GM12892 (cell line): ENCODE measurements at regions not wholly inside any gene's neighbourhood (a gene's known extent, or its start where the extent isn't known, plus 50 kb on each side); places are given as distances from the start of the nearest gene placed in this dataset.

ENCODE experiments used
- POLR2A ChIP-seq: IDR thresholded peaks from 2 replicates; pipeline ENCODE4 v1.6.1; 2011; ENCODE audit warnings: low read depth, low read length, control low read depth
- POLR2AphosphoS5 ChIP-seq: IDR thresholded peaks from 2 replicates; pipeline ENCODE4 v1.6.1; 2011; ENCODE audit warnings: low read depth, low read length, control low read depth
- TAF1 ChIP-seq: IDR thresholded peaks from 2 replicates; pipeline ENCODE4 v1.6.1; 2011; ENCODE audit warnings: low read depth, mild to moderate bottlenecking, control low read depth, low read length, borderline replicate concordance

DNA sequence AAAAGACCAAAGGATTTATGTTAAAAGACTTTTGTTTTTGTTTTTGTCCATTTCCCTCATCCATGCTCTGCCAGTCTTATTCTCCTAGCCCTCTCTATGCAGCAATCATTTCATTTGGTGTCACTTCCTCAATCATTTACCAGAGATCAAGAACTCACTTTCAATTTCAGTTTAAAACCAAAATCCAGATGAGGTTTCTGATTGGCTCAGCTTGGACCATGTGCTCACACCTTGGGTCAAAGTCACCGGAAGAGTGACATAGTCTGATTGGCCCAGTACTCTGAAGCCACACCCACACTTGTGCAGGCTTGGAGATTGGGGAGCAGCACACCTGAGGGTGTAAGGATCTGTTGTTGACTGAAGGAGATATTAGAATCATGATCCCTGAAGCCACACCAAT lies 79.6 kb downstream of the TLR4 start:
- TF ChIP-seq POLR2A (no peak), POLR2AphosphoS5 (no peak), TAF1 (no peak)
